HEK293T (cell line): ENCODE measurements at regions not wholly inside any gene's neighbourhood (a gene's known extent, or its start where the extent isn't known, plus 50 kb on each side); places are given as distances from the start of the nearest gene placed in this dataset.

Experiments
- CTCF ChIA-PET: fragments of 350-600 bp; formaldehyde crosslinking; extraction: SDS; loops from one replicate; lab custom pipeline; 2021; ENCODE audit warnings: antibody characterized with exemption, inconsistent platforms; lab: Yijun Ruan, JAX
- POLR2A ChIA-PET: fragments of 350-600 bp; formaldehyde crosslinking; extraction: SDS; loops from one replicate; lab custom pipeline; 2020; ENCODE audit warnings: antibody characterized with exemption, inconsistent platforms; lab: Yijun Ruan, JAX
- DNase-seq: peaks from one replicate; pipeline ENCODE4 v3.0.0; 2012; ENCODE audit warnings: mixed read lengths; ENCODE audit errors: extremely low spot score
- ARNT ChIP-seq: fragments of 450-650 bp; IDR thresholded peaks from 2 replicates; pipeline ENCODE4 v1.6.1; 2017; ENCODE audit warnings: mild to moderate bottlenecking
- BHLHE40 ChIP-seq: fragments of 450-650 bp; IDR thresholded peaks from 2 replicates; pipeline ENCODE4 v1.6.1; 2016; ENCODE audit warnings: mild to moderate bottlenecking, moderate library complexity, borderline replicate concordance
- CTBP1 ChIP-seq: fragments of 450-650 bp; IDR thresholded peaks from 2 replicates; pipeline ENCODE4 v1.6.1; 2016; ENCODE audit warnings: borderline replicate concordance
- ELF4 ChIP-seq: fragments of 450-650 bp; IDR thresholded peaks from 2 replicates; pipeline ENCODE4 v1.6.1; 2017; ENCODE audit warnings: antibody characterized with exemption
- FOXA1 ChIP-seq: fragments of 450-650 bp; IDR thresholded peaks from 2 replicates; pipeline ENCODE4 v1.6.1; 2016; ENCODE audit warnings: mild to moderate bottlenecking
- FOXK2 ChIP-seq: fragments of 450-650 bp; IDR thresholded peaks from 2 replicates; pipeline ENCODE4 v1.6.1; 2016; ENCODE audit warnings: mild to moderate bottlenecking
- FOXM1 ChIP-seq: fragments of 450-650 bp; IDR thresholded peaks from 2 replicates; pipeline ENCODE4 v1.6.1; 2017; ENCODE audit warnings: mild to moderate bottlenecking, borderline replicate concordance
- HDGF ChIP-seq: fragments of 450-650 bp; IDR thresholded peaks from 2 replicates; pipeline ENCODE4 v1.6.1; 2017; ENCODE audit warnings: antibody characterized with exemption, borderline replicate concordance
- L3MBTL2 ChIP-seq: fragments of 450-650 bp; conservative IDR thresholded peaks from 2 replicates; pipeline ENCODE4 v1.6.1; 2016; ENCODE audit warnings: mild to moderate bottlenecking
- LEF1 ChIP-seq: fragments of 450-650 bp; IDR thresholded peaks from 2 replicates; pipeline ENCODE4 v1.6.1; 2017; ENCODE audit warnings: mild to moderate bottlenecking, borderline replicate concordance
- NFRKB ChIP-seq: fragments of 450-650 bp; IDR thresholded peaks from 2 replicates; pipeline ENCODE4 v1.6.1; 2016; ENCODE audit warnings: mild to moderate bottlenecking, moderate library complexity
- PKNOX1 ChIP-seq: fragments of 450-650 bp; IDR thresholded peaks from 2 replicates; pipeline ENCODE4 v1.6.1; 2016
- SP1 ChIP-seq: fragments of 450-650 bp; IDR thresholded peaks from 2 replicates; pipeline ENCODE4 v1.6.1; 2017
- SUZ12 ChIP-seq: fragments of 450-650 bp; IDR thresholded peaks from 2 replicates; pipeline ENCODE4 v1.6.1; 2016; ENCODE audit warnings: mild to moderate bottlenecking
- TARDBP ChIP-seq: fragments of 450-650 bp; IDR thresholded peaks from 2 replicates; pipeline ENCODE4 v1.6.1; 2016
- ZNF384 ChIP-seq: fragments of 450-650 bp; IDR thresholded peaks from 2 replicates; pipeline ENCODE4 v1.6.1; 2016

- POLR2A ChIA-PET = no interaction called here
- no peak for DNase-seq
- TF ChIP-seq ARNT (no peak), SP1 (no peak), CTBP1 (no peak)
- CTCF ChIA-PET = no interaction called here
These were observed 65.3 kb upstream of the C1QTNF7 start for GRCh38 chr4:15362541-15362940.

- CTCF ChIA-PET = no interaction called here
- no peak for DNase-seq
- POLR2A ChIA-PET = no interaction called here
- TF ChIP-seq SP1 (no peak), SUZ12 (no peak), FOXA1 (no peak), TARDBP (no peak), CTBP1 (no peak), LEF1 (no peak), ARNT (no peak), ELF4 (no peak), BHLHE40 (no peak), PKNOX1 (no peak), FOXK2 (no peak), L3MBTL2 (no peak), NFRKB (no peak), FOXM1 (no peak), ZNF384 (no peak), HDGF (no peak)
These were observed 63.6 kb upstream of the C1QTNF7 start for GRCh38 chr4:15364183-15364582.

GRCh38 chr4:15365641-15366040 lies 62.2 kb upstream of the C1QTNF7 start:
- POLR2A ChIA-PET = no interaction called here
- no peak for TF ChIP-seq ZNF384
- TF ChIP-seq ELF4 = no peak
- TF ChIP-seq SP1 = no peak
- no peak for TF ChIP-seq TARDBP
- TF ChIP-seq HDGF = no peak
- no peak for TF ChIP-seq FOXA1
- TF ChIP-seq LEF1 = no peak
- no peak for TF ChIP-seq FOXM1
- no peak for TF ChIP-seq CTBP1
- no peak for TF ChIP-seq BHLHE40
- no peak for TF ChIP-seq L3MBTL2
- TF ChIP-seq SUZ12 = no peak
- no peak for TF ChIP-seq NFRKB
- TF ChIP-seq ARNT = no peak
- no peak for TF ChIP-seq PKNOX1
- TF ChIP-seq FOXK2 = no peak
- DNase-seq = no peak
- CTCF ChIA-PET = no interaction called here

GRCh38 chr4:15366721-15367120 lies 61.1 kb upstream of the C1QTNF7 start:
- no peak for DNase-seq
- no peak for TF ChIP-seq SUZ12
- TF ChIP-seq NFRKB = no peak
- no peak for TF ChIP-seq HDGF
- no peak for TF ChIP-seq ZNF384
- TF ChIP-seq TARDBP = no peak
- no peak for TF ChIP-seq L3MBTL2
- TF ChIP-seq BHLHE40 = no peak
- no peak for TF ChIP-seq FOXM1
- no peak for TF ChIP-seq LEF1
- TF ChIP-seq ELF4 = no peak
- TF ChIP-seq ARNT = no peak
- TF ChIP-seq FOXA1 = no peak
- no peak for TF ChIP-seq PKNOX1
- no peak for TF ChIP-seq FOXK2
- no peak for TF ChIP-seq CTBP1
- TF ChIP-seq SP1 = no peak
- CTCF ChIA-PET = no interaction called here
- POLR2A ChIA-PET = no interaction called here

- ChIA-PET CTCF (no interaction called here), POLR2A (no interaction called here)
- TF ChIP-seq CTBP1 = no peak
- no peak for TF ChIP-seq LEF1
- TF ChIP-seq PKNOX1 = no peak
- no peak for TF ChIP-seq FOXM1
- no peak for TF ChIP-seq ELF4
- TF ChIP-seq BHLHE40 = no peak
- DNase-seq = no peak
These were observed 59.0 kb upstream of the C1QTNF7 start for GRCh38 chr4:15368856-15369255.

- TF ChIP-seq SUZ12 = no peak
- no peak for TF ChIP-seq FOXA1
- TF ChIP-seq BHLHE40 = no peak
- TF ChIP-seq CTBP1 = no peak
- TF ChIP-seq SP1 = no peak
- no peak for TF ChIP-seq FOXM1
- no peak for TF ChIP-seq LEF1
- TF ChIP-seq NFRKB = no peak
- TF ChIP-seq ZNF384 = no peak
- TF ChIP-seq ELF4 = no peak
- no peak for DNase-seq
- ChIA-PET POLR2A (no interaction called here), CTCF (no interaction called here)
These were observed 57.5 kb upstream of the C1QTNF7 start for GRCh38 chr4:15370296-15370695.
